Tibial nerve (tissue), 4 donors: ENCODE measurements at regions not wholly inside any gene's neighbourhood (a gene's known extent, or its start where the extent isn't known, plus 50 kb on each side); places are given as distances from the start of the nearest gene placed in this dataset.

ENCODE experiments used
- DNase-seq, 2 donors: peaks; one replicate each; pipeline ENCODE4 v3.0.0-alpha.2; 2019; ENCODE audit warnings: low spot score in 2 of 2
- H3K27ac ChIP-seq, 4 donors: fragments of 200-600 bp; sonication (generic) in 3 of 4; one replicate each; pipeline ENCODE4 v1.5.1; 2017 to 2019; ENCODE audit warnings: mild to moderate bottlenecking in 1 of 4
- H3K27me3 ChIP-seq, 2 donors: fragments of 200-600 bp; sonication (generic) in 1 of 2; one replicate each; pipeline versions ENCODE4 v1.5.1 to v1.6.0; 2017 to 2019
- H3K36me3 ChIP-seq, 3 donors: fragments of 200-600 bp; sonication (generic); one replicate each; pipeline ENCODE4 v1.5.1; 2018 to 2019
- H3K4me1 ChIP-seq, 4 donors: fragments of 200-600 bp; sonication (generic) in 3 of 4; one replicate each; pipeline ENCODE4 v1.5.1; 2017 to 2019
- H3K4me3 ChIP-seq, 4 donors: fragments of 200-600 bp; sonication (generic) in 3 of 4; one replicate each; pipeline ENCODE4 v1.5.1; 2017 to 2019; ENCODE audit warnings: mild to moderate bottlenecking in 1 of 4, moderate library complexity in 1 of 4
- H3K9me3 ChIP-seq, 4 donors: fragments of 200-600 bp; sonication (generic) in 3 of 4; one replicate each; pipeline ENCODE4 v1.5.1; 2017 to 2019
- EP300 ChIP-seq, 2 donors: sonication (generic); formaldehyde crosslinking; IDR thresholded peaks; one replicate each; pipeline ENCODE4 v1.6.1; 2017; ENCODE audit warnings: antibody characterized with exemption in 2 of 2, mild to moderate bottlenecking in 1 of 2
- POLR2A ChIP-seq, 2 donors: fragments of 450-650 bp; IDR thresholded peaks; one replicate each; pipeline ENCODE4 v1.6.1; 2017; ENCODE audit warnings: antibody characterized with exemption in 2 of 2, mild to moderate bottlenecking in 2 of 2, moderate library complexity in 2 of 2
- WGBS, 2 donors: methylation state at CpG; one replicate each; pipeline ENCODE4 v1.1.5; 2018; 5-methylcytosine and 5-hydroxymethylcytosine counted together
- TF ChIP-seq, protein P1 (sequence below), 5 experiments: fragments of 200-600 bp in 3 of 5; fragments of 450-650 bp in 2 of 5; sonication (generic) in 3 of 5; IDR thresholded peaks; one replicate each; pipeline ENCODE4 v1.5.1; 2016 to 2019; ENCODE audit warnings: antibody characterized with exemption in 5 of 5, mild to moderate bottlenecking in 3 of 5, moderate library complexity in 2 of 5

DNA sequence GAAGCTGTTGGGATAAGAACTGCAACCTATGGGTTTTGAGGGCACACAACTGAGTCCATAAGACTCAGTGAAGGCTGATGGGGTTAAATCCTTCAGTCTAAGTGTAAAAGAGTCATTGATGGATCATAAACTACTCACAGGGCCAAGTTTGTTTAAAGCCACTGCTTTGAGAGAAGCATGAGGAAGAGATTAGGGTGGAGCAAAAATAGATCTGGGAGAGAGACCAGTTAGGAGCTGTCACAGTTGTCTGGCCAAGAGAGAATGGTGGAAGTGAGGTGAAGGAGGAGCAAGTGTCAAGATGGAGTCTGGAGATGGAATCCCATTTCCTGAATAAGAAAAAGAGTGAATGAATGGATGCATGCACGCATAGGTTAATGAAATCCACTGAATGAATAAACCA lies 379.1 kb upstream of the CDH11 start:
- 81 to 89% methylated on average over 1 of the region's 1 CpG for WGBS, 2 donors
- DNase-seq = no peak
- H3K27ac ChIP-seq = no peak overlapping the region
- TF ChIP-seq, protein P1, sequence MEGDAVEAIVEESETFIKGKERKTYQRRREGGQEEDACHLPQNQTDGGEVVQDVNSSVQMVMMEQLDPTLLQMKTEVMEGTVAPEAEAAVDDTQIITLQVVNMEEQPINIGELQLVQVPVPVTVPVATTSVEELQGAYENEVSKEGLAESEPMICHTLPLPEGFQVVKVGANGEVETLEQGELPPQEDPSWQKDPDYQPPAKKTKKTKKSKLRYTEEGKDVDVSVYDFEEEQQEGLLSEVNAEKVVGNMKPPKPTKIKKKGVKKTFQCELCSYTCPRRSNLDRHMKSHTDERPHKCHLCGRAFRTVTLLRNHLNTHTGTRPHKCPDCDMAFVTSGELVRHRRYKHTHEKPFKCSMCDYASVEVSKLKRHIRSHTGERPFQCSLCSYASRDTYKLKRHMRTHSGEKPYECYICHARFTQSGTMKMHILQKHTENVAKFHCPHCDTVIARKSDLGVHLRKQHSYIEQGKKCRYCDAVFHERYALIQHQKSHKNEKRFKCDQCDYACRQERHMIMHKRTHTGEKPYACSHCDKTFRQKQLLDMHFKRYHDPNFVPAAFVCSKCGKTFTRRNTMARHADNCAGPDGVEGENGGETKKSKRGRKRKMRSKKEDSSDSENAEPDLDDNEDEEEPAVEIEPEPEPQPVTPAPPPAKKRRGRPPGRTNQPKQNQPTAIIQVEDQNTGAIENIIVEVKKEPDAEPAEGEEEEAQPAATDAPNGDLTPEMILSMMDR (IDR thresholded peaks at IDR 0.05) = no peak
- TF ChIP-seq POLR2A (IDR thresholded peaks at IDR 0.05) = no peak
- H3K9me3 ChIP-seq = no peaks in the 10 kb centered on the region
- H3K27me3 ChIP-seq = no peaks in the 10 kb centered on the region
- no peak overlapping the region for H3K4me3 ChIP-seq
- no peaks in the 10 kb centered on the region for H3K4me1 ChIP-seq
- H3K36me3 ChIP-seq = no peaks in the 10 kb centered on the region

DNA sequence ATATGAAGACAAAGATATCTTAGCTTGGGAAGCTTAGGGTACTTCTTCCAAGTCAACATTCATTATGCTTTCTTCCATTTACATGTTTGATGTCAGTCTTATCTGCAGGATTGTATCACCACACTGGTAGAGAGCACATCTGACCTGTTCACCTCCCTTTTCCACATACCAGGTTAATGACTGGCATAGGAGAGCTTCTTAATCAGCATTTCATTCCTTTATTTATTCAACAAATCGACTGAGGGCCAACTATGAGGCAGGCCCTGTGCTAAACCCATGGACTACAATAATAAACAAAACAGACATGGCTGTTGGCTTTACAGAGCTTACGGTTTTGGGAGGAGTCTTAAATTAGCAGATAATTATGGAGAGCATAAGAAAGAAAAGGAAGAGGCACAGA lies 378.1 kb upstream of the CDH11 start:
- Histone ChIP-seq H3K27ac (no peak overlapping the region), H3K4me1 (no peaks in the 10 kb centered on the region), H3K36me3 (no peaks in the 10 kb centered on the region), H3K27me3 (no peaks in the 10 kb centered on the region), H3K4me3 (no peak overlapping the region), H3K9me3 (no peaks in the 10 kb centered on the region)
- TF ChIP-seq POLR2A (IDR thresholded peaks at IDR 0.05) = no peak
- TF ChIP-seq, protein P1 (IDR thresholded peaks at IDR 0.05) = no peak
- no peak for TF ChIP-seq EP300 (IDR thresholded peaks at IDR 0.05)
- 64 to 79% methylated on average over 2 of the region's 2 CpGs for WGBS, 2 donors
- no peak for DNase-seq

DNA sequence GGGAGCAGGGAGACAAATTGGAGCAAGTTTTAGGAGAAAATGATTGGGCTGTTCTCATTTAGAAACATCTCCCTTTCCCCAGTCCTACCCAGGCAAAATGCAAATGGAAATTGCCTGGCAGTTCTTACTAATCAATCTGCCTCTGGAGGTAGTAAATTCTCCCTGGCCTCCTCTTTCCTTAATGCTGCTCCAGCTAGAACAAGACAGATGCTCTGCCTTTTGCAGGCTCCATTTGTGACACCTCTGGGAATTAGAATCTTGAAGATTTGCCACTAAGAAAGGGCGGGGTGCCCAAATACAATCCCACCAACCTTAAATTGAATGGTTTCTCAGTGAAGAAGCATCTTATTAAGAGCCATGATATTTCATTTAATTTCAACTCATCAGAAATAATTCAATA lies 377.7 kb upstream of the CDH11 start:
- WGBS, 2 donors = 92 to 93% methylated on average over 1 of the region's 1 CpG
- TF ChIP-seq POLR2A (IDR thresholded peaks at IDR 0.05) = no peak
- TF ChIP-seq, protein P1 (IDR thresholded peaks at IDR 0.05) = no peak
- no peak for TF ChIP-seq EP300 (IDR thresholded peaks at IDR 0.05)
- Histone ChIP-seq H3K27ac (no peak overlapping the region), H3K4me3 (no peak overlapping the region), H3K9me3 (no peaks in the 10 kb centered on the region), H3K36me3 (no peaks in the 10 kb centered on the region), H3K4me1 (no peaks in the 10 kb centered on the region), H3K27me3 (no peaks in the 10 kb centered on the region)
- no peak for DNase-seq

DNA sequence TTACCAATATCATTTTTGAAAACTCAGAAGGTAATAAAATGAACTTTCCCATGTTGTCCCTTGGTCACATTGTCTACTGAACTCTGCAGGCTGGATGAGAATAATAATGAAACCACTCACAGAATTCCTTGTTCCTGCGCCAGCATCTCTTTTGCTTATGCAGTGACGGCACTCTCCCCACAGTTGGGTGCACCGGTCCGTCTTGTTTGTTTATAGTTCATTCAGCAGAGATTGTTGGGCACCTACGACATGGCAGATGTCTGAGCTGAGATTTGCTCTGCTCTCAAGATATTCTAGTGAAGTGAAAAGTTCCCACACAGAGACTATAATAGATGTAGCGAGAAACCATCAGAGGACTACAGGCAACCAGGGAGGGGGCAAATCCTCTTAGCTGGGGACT lies 375.7 kb upstream of the CDH11 start:
- no peak overlapping the region for H3K4me3 ChIP-seq
- 48 to 49% methylated on average over 6 of the region's 6 CpGs for WGBS, 2 donors
- TF ChIP-seq EP300 (IDR thresholded peaks at IDR 0.05) = no peak
- TF ChIP-seq, protein P1 (IDR thresholded peaks at IDR 0.05) = no peak
- no peak for TF ChIP-seq POLR2A (IDR thresholded peaks at IDR 0.05)
- H3K9me3 ChIP-seq = no peaks in the 10 kb centered on the region
- no peaks in the 10 kb centered on the region for H3K36me3 ChIP-seq
- no peak for DNase-seq
- no peak overlapping the region for H3K27ac ChIP-seq
- H3K27me3 ChIP-seq = no peaks in the 10 kb centered on the region
- H3K4me1 ChIP-seq = no peaks in the 10 kb centered on the region

DNA sequence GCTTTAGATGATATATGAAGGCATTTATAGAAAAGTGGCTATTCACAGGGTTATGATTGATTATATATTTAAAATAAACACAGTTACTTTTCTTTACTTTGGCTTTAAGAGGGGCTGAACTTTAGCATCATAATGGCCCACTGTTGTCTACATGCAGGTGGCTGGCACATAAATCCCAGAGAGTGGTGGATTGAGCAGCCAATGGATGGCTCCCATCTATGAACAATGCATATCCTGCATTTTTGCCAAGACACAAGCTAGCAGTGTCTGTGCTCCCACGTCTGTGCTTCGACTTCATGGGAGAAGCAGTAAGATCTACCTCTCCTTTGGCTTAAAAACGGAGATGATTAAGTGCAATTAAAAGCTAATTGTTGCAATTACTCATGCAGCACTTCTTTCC lies 373.2 kb upstream of the CDH11 start:
- H3K36me3 ChIP-seq = no peaks in the 10 kb centered on the region
- TF ChIP-seq EP300 (IDR thresholded peaks at IDR 0.05) = no peak
- TF ChIP-seq POLR2A (IDR thresholded peaks at IDR 0.05) = no peak
- TF ChIP-seq, protein P1 (IDR thresholded peaks at IDR 0.05) = no peak
- H3K27me3 ChIP-seq = no peaks in the 10 kb centered on the region
- H3K9me3 ChIP-seq = no peaks in the 10 kb centered on the region
- no peaks in the 10 kb centered on the region for H3K4me1 ChIP-seq
- no peak overlapping the region for H3K27ac ChIP-seq
- WGBS, 2 donors = 56 to 64% methylated on average over 3 of the region's 3 CpGs
- no peak for DNase-seq
- H3K4me3 ChIP-seq = no peak overlapping the region
